Duodenal mucosa (tissue), 2 donors: ENCODE measurements at regions not wholly inside any gene's neighbourhood (a gene's known extent, or its start where the extent isn't known, plus 50 kb on each side); places are given as distances from the start of the nearest gene placed in this dataset.
"Not testable (repeated sequence)": the region's sequence is repeated elsewhere in the genome, so short reads cannot be mapped to it uniquely, and the experiment has no call there.

ENCODE experiments used
- H3K27ac ChIP-seq: one replicate; pipeline ENCODE4 v1.7.0; 2013; ENCODE audit warnings: low read depth, low read length
- H3K27me3 ChIP-seq, 2 donors: one replicate each; pipeline ENCODE4 v1.7.0; 2013; ENCODE audit warnings: low read length in 2 of 2, control low read depth in 1 of 2; ENCODE audit not compliant: insufficient read depth in 2 of 2, control insufficient read depth in 1 of 2
- H3K36me3 ChIP-seq, 2 donors: one replicate each; pipeline ENCODE4 v1.7.0; 2013; ENCODE audit warnings: low read length in 2 of 2, control low read depth in 1 of 2; ENCODE audit not compliant: insufficient read depth in 2 of 2, control insufficient read depth in 1 of 2
- H3K4me1 ChIP-seq, 2 donors: one replicate each; pipeline ENCODE4 v1.7.0; 2013; ENCODE audit warnings: low read length in 2 of 2, control low read depth in 1 of 2; ENCODE audit not compliant: insufficient read depth in 2 of 2, control insufficient read depth in 1 of 2
- H3K4me3 ChIP-seq, 2 donors: one replicate each; pipeline ENCODE4 v1.7.0; 2013; ENCODE audit warnings: low read length in 2 of 2, low read depth in 1 of 2
- H3K9ac ChIP-seq, 2 donors: one replicate each; pipeline ENCODE4 v1.7.0; 2013; ENCODE audit warnings: low read length in 2 of 2, low read depth in 1 of 2
- H3K9me3 ChIP-seq, 2 donors: one replicate each; pipeline ENCODE4 v1.7.0; 2013; ENCODE audit warnings: low read length in 2 of 2, control low read depth in 1 of 2; ENCODE audit not compliant: control insufficient read depth in 1 of 2

GRCh38 chr2:76194031-76194775 lies 483.5 kb upstream of the GCFC2 start:
- Histone ChIP-seq H3K27me3 (no peaks in the 10 kb centered on the region), H3K36me3 (no peaks in the 10 kb centered on the region), H3K4me3 (no peak overlapping the region), H3K9ac (no peak overlapping the region), H3K27ac (no peak overlapping the region), H3K4me1 (no peaks in the 10 kb centered on the region), H3K9me3 (no peaks in the 10 kb centered on the region)

- no peaks in the 10 kb centered on the region for H3K9me3 ChIP-seq
- H3K4me3 ChIP-seq, result no peak overlapping the region
- no peak overlapping the region for H3K9ac ChIP-seq
- no peaks in the 10 kb centered on the region for H3K36me3 ChIP-seq
- H3K4me1 ChIP-seq, result no peaks in the 10 kb centered on the region
- no peaks in the 10 kb centered on the region for H3K27me3 ChIP-seq
- H3K27ac ChIP-seq, result no peak overlapping the region
Observed at GRCh38 chr2:76193089-76193488, 482.4 kb upstream of the GCFC2 start.

GRCh38 chr2:76188334-76189008 lies 477.8 kb upstream of the GCFC2 start:
- H3K4me3 ChIP-seq, result no peak overlapping the region
- no peaks in the 10 kb centered on the region for H3K4me1 ChIP-seq
- H3K36me3 ChIP-seq, result no peaks in the 10 kb centered on the region
- H3K27ac ChIP-seq, result no peak overlapping the region
- H3K9me3 ChIP-seq, result no peaks in the 10 kb centered on the region
- no peak overlapping the region for H3K9ac ChIP-seq
- H3K27me3 ChIP-seq, result no peaks in the 10 kb centered on the region

GRCh38 chr2:76187415-76187814 lies 476.7 kb upstream of the GCFC2 start:
- Histone ChIP-seq H3K27me3 (no peaks in the 10 kb centered on the region), H3K4me1 (no peaks in the 10 kb centered on the region), H3K9ac (no peak overlapping the region), H3K4me3 (no peak overlapping the region), H3K27ac (no peak overlapping the region), H3K36me3 (no peaks in the 10 kb centered on the region), H3K9me3 (no peaks in the 10 kb centered on the region)

- Histone ChIP-seq H3K9me3 (peaks cover 0 to 8% of the 10 kb centered on the region in 2 donors), H3K36me3 (no peaks in the 10 kb centered on the region), H3K27me3 (no peaks in the 10 kb centered on the region)
Observed at GRCh38 chr2:76180676-76181075, 470.0 kb upstream of the GCFC2 start.

GRCh38 chr2:76178610-76179009 lies 467.9 kb upstream of the GCFC2 start:
- H3K4me1 ChIP-seq, result no peaks in the 10 kb centered on the region
- H3K4me3 ChIP-seq, result no peak overlapping the region
- H3K9me3 ChIP-seq, result peaks cover 0 to 8% of the 10 kb centered on the region in 2 donors
- no peak overlapping the region for H3K9ac ChIP-seq
- no peak overlapping the region for H3K27ac ChIP-seq
- no peaks in the 10 kb centered on the region for H3K36me3 ChIP-seq
- no peaks in the 10 kb centered on the region for H3K27me3 ChIP-seq

More at GRCh38 chr2:76180676-76181075, 470.0 kb upstream of the GCFC2 start:
- Histone ChIP-seq H3K4me1 (no peaks in the 10 kb centered on the region), H3K4me3 (no peak overlapping the region), H3K9ac (no peak overlapping the region), H3K27ac (no peak overlapping the region)

- no peak overlapping the region for H3K9ac ChIP-seq
- H3K4me1 ChIP-seq, result no peaks in the 10 kb centered on the region
- no peaks in the 10 kb centered on the region for H3K27me3 ChIP-seq
- no peak overlapping the region for H3K27ac ChIP-seq
- H3K4me3 ChIP-seq, result no peak overlapping the region
- H3K36me3 ChIP-seq, result no peaks in the 10 kb centered on the region
- H3K9me3 ChIP-seq, result peaks cover 0 to 4% of the 10 kb centered on the region in 2 donors
Observed at GRCh38 chr2:76175295-76175694, 464.6 kb upstream of the GCFC2 start.

- peaks cover 0 to 4% of the 10 kb centered on the region in 2 donors for H3K9me3 ChIP-seq
- no peaks in the 10 kb centered on the region for H3K27me3 ChIP-seq
- H3K9ac ChIP-seq, result no peak overlapping the region
- no peak overlapping the region for H3K27ac ChIP-seq
- no peaks in the 10 kb centered on the region for H3K4me1 ChIP-seq
- no peak overlapping the region for H3K4me3 ChIP-seq
- no peaks in the 10 kb centered on the region for H3K36me3 ChIP-seq
Observed at GRCh38 chr2:76174505-76174904, 463.8 kb upstream of the GCFC2 start.

GRCh38 chr2:76173206-76173605 lies 462.5 kb upstream of the GCFC2 start:
- not testable (repeated sequence) for H3K9me3 ChIP-seq, H3K27me3 ChIP-seq, H3K4me1 ChIP-seq, H3K27ac ChIP-seq, H3K36me3 ChIP-seq, H3K9ac ChIP-seq, H3K4me3 ChIP-seq

GRCh38 chr2:76172154-76172595 lies 461.5 kb upstream of the GCFC2 start:
- not testable (repeated sequence) for H3K27ac ChIP-seq, H3K4me3 ChIP-seq, H3K9ac ChIP-seq, H3K27me3 ChIP-seq, H3K36me3 ChIP-seq, H3K9me3 ChIP-seq, H3K4me1 ChIP-seq
